T-helper 2 cell treated with Interferon-gamma antibody and Interleukin-4, amounts not matched to agents 5 μg/mL and 100 μg/mL, for 36 hours (primary cell): ENCODE measurements at regions not wholly inside any gene's neighbourhood (a gene's known extent, or its start where the extent isn't known, plus 50 kb on each side); places are given as distances from the start of the nearest gene placed in this dataset.

Experiments
- DNase-seq: peaks from one replicate; pipeline ENCODE4 v3.0.0; 2021; ENCODE audit warnings: low spot score
- H3K27ac Mint-ChIP-seq: one replicate; pipeline ENCODE4 v1.8.0; 2021; ENCODE audit warnings: mild to moderate bottlenecking, mixed read lengths
- H3K27me3 Mint-ChIP-seq: one replicate; pipeline ENCODE4 v1.8.0; 2021; ENCODE audit warnings: low read depth, mixed read lengths
- H3K36me3 Mint-ChIP-seq: one replicate; pipeline ENCODE4 v1.8.0; 2021; ENCODE audit warnings: low read depth, mixed read lengths
- H3K4me1 Mint-ChIP-seq: one replicate; pipeline ENCODE4 v1.8.0; 2021; ENCODE audit warnings: low read depth, mixed read lengths
- H3K4me3 Mint-ChIP-seq: one replicate; pipeline ENCODE4 v1.8.0; 2022; ENCODE audit warnings: mild to moderate bottlenecking, moderate library complexity, mixed read lengths
- H3K9me3 Mint-ChIP-seq: one replicate; pipeline ENCODE4 v1.8.0; 2021; ENCODE audit warnings: mixed read lengths

- H3K36me3 Mint-ChIP-seq, result no peaks in the 10 kb centered on the region
- no peak for DNase-seq
- peaks cover 4% of the 10 kb centered on the region for H3K4me1 Mint-ChIP-seq
- no peak overlapping the region for H3K4me3 Mint-ChIP-seq
- H3K27me3 Mint-ChIP-seq, result no peaks in the 10 kb centered on the region
- no peak overlapping the region for H3K27ac Mint-ChIP-seq
- no peaks in the 10 kb centered on the region for H3K9me3 Mint-ChIP-seq
These were observed 208.2 kb downstream of the CLIC5 start for GRCh38 chr6:45807311-45808041.

GRCh38 chr6:45806172-45806571, 209.5 kb downstream of the CLIC5 start:
- Mint-ChIP-seq H3K27me3 (no peaks in the 10 kb centered on the region), H3K36me3 (no peaks in the 10 kb centered on the region), H3K9me3 (no peaks in the 10 kb centered on the region), H3K4me3 (no peak overlapping the region), H3K27ac (no peak overlapping the region), H3K4me1 (peaks cover 17% of the 10 kb centered on the region)
- no peak for DNase-seq

- Mint-ChIP-seq H3K27ac (no peak overlapping the region), H3K4me1 (peaks cover 30% of the 10 kb centered on the region), H3K36me3 (peaks cover 4% of the 10 kb centered on the region), H3K27me3 (no peaks in the 10 kb centered on the region), H3K9me3 (peaks cover 3% of the 10 kb centered on the region), H3K4me3 (no peak overlapping the region)
- no peak for DNase-seq
These were observed 212.6 kb downstream of the CLIC5 start for GRCh38 chr6:45803071-45803470.

GRCh38 chr6:45801471-45802289, 214.0 kb downstream of the CLIC5 start:
- Mint-ChIP-seq H3K4me1 (peaks cover 32% of the 10 kb centered on the region), H3K4me3 (peak overlapping the region; percentile 40), H3K27me3 (no peaks in the 10 kb centered on the region), H3K9me3 (peaks cover 3% of the 10 kb centered on the region), H3K36me3 (peaks cover 4% of the 10 kb centered on the region), H3K27ac (peak overlapping the region; percentile 86)
- peak; percentile 86 for DNase-seq

DNA sequence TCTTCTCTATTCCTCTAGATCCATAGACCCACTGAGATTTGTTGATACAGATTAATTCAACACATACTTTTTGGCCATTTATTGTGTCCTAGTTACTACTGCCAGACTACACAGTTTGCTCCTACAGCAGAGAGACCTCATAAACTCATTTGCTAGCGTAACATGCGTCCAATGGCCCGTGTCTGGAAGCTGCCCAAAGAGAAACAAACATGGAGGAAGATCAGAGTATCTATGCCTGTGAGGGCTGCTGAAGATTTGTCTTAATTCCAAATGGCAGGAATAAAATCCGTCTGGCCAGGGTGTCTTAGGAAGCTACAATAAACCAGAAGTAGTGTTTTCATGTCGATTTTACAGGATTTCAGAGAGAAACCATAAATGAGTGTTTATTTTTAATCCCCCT, 214.7 kb downstream of the CLIC5 start:
- Mint-ChIP-seq H3K36me3 (peaks cover 4% of the 10 kb centered on the region), H3K4me1 (peaks cover 32% of the 10 kb centered on the region), H3K27ac (peak overlapping the region; percentile 63), H3K4me3 (peak overlapping the region; percentile 40), H3K9me3 (peaks cover 3% of the 10 kb centered on the region), H3K27me3 (no peaks in the 10 kb centered on the region)
- DNase-seq, result no peak

- no peak overlapping the region for H3K4me3 Mint-ChIP-seq
- H3K36me3 Mint-ChIP-seq, result peaks cover 6% of the 10 kb centered on the region
- DNase-seq, result no peak
- no peaks in the 10 kb centered on the region for H3K27me3 Mint-ChIP-seq
- peaks cover 7% of the 10 kb centered on the region for H3K9me3 Mint-ChIP-seq
- H3K27ac Mint-ChIP-seq, result no peak overlapping the region
- H3K4me1 Mint-ChIP-seq, result peaks cover 15% of the 10 kb centered on the region
These were observed 220.0 kb downstream of the CLIC5 start for GRCh38 chr6:45795678-45796077.

- H3K36me3 Mint-ChIP-seq, result peaks cover 4% of the 10 kb centered on the region
- DNase-seq, result no peak
- H3K9me3 Mint-ChIP-seq, result peaks cover 7% of the 10 kb centered on the region
- H3K4me3 Mint-ChIP-seq, result no peak overlapping the region
- no peaks in the 10 kb centered on the region for H3K27me3 Mint-ChIP-seq
- H3K27ac Mint-ChIP-seq, result no peak overlapping the region
- H3K4me1 Mint-ChIP-seq, result peaks cover 8% of the 10 kb centered on the region
These were observed 221.2 kb downstream of the CLIC5 start for GRCh38 chr6:45794465-45794864.

GRCh38 chr6:45791211-45792168, 224.2 kb downstream of the CLIC5 start:
- Mint-ChIP-seq H3K27ac (peak overlapping the region; percentile 33), H3K36me3 (peaks cover 2% of the 10 kb centered on the region), H3K4me1 (peaks cover 4% of the 10 kb centered on the region), H3K27me3 (no peaks in the 10 kb centered on the region), H3K4me3 (no peak overlapping the region), H3K9me3 (peaks cover 3% of the 10 kb centered on the region)
- DNase-seq, result no peak

DNA sequence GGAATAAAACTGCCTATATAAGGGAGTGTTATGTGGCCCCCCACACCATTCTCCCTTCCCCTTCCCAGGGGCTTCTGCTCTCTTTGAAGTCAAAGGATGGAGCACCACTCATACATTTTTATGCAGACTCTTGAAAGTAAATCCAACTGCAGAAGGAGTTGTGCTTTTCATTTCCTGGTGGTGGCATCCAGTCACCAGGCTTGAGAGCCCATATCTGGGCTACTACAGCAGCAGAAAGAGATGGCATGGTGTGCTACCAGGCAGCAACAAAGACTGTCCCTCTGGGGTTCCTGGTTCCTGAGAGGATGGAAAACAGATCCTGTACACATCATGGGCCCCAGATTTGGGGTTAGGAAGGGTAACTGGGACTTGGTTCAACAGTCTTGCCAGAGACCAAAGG, 226.4 kb downstream of the CLIC5 start:
- Mint-ChIP-seq H3K27ac (no peak overlapping the region), H3K27me3 (no peaks in the 10 kb centered on the region), H3K4me1 (peaks cover 4% of the 10 kb centered on the region), H3K9me3 (peaks cover 3% of the 10 kb centered on the region), H3K4me3 (no peak overlapping the region), H3K36me3 (peaks cover 2% of the 10 kb centered on the region)
- DNase-seq, result no peak

- Mint-ChIP-seq H3K4me3 (no peak overlapping the region), H3K27me3 (no peaks in the 10 kb centered on the region), H3K4me1 (peaks cover 2% of the 10 kb centered on the region), H3K27ac (no peak overlapping the region), H3K36me3 (peaks cover 2% of the 10 kb centered on the region), H3K9me3 (peaks cover 2% of the 10 kb centered on the region)
- DNase-seq, result no peak
These were observed 228.3 kb downstream of the CLIC5 start for GRCh38 chr6:45787384-45787783.

GRCh38 chr6:45786355-45786781, 229.3 kb downstream of the CLIC5 start:
- Mint-ChIP-seq H3K36me3 (no peaks in the 10 kb centered on the region), H3K4me3 (no peak overlapping the region)

GRCh38 chr6:45784250-45784649, 231.4 kb downstream of the CLIC5 start:
- no peaks in the 10 kb centered on the region for H3K9me3 Mint-ChIP-seq
- no peak overlapping the region for H3K4me3 Mint-ChIP-seq
- no peak for DNase-seq
- H3K27me3 Mint-ChIP-seq, result no peaks in the 10 kb centered on the region
- H3K4me1 Mint-ChIP-seq, result no peaks in the 10 kb centered on the region
- no peak overlapping the region for H3K27ac Mint-ChIP-seq
- H3K36me3 Mint-ChIP-seq, result no peaks in the 10 kb centered on the region

More at GRCh38 chr6:45786355-45786781, 229.3 kb downstream of the CLIC5 start:
- DNase-seq, result no peak
- no peaks in the 10 kb centered on the region for H3K27me3 Mint-ChIP-seq
- no peaks in the 10 kb centered on the region for H3K4me1 Mint-ChIP-seq
- H3K9me3 Mint-ChIP-seq, result no peaks in the 10 kb centered on the region
- no peak overlapping the region for H3K27ac Mint-ChIP-seq

GRCh38 chr6:45783716-45784115, 231.9 kb downstream of the CLIC5 start:
- DNase-seq, result no peak
- H3K27ac Mint-ChIP-seq, result no peak overlapping the region
- no peak overlapping the region for H3K4me3 Mint-ChIP-seq
- no peaks in the 10 kb centered on the region for H3K4me1 Mint-ChIP-seq
- H3K9me3 Mint-ChIP-seq, result no peaks in the 10 kb centered on the region
- no peaks in the 10 kb centered on the region for H3K27me3 Mint-ChIP-seq
- H3K36me3 Mint-ChIP-seq, result no peaks in the 10 kb centered on the region
